Activated T-helper 17 cell treated with anti-CD3 and anti-CD28 coated beads, Interleukin-2, amount 50 U/mL, for 72 hours (primary cell): ENCODE measurements at regions not wholly inside any gene's neighbourhood (a gene's known extent, or its start where the extent isn't known, plus 50 kb on each side); places are given as distances from the start of the nearest gene placed in this dataset.
"Not testable (repeated sequence)": the region's sequence is repeated elsewhere in the genome, so short reads cannot be mapped to it uniquely, and the experiment has no call there.

ENCODE experiments used
- ATAC-seq: fragments of 150-1000 bp; cut with Tn5 transposase; replicated peaks from 2 replicates; pipeline ENCODE4 v1.10.0; 2021; ENCODE audit warnings: mild to moderate bottlenecking, moderate library complexity
- H3K27ac Mint-ChIP-seq: one replicate; pipeline ENCODE4 v1.8.0; 2022; ENCODE audit warnings: mixed read lengths
- H3K27me3 Mint-ChIP-seq: one replicate; pipeline ENCODE4 v1.8.0; 2022; ENCODE audit warnings: mixed read lengths
- H3K36me3 Mint-ChIP-seq: one replicate; pipeline ENCODE4 v1.8.0; 2022; ENCODE audit warnings: low read depth, mild to moderate bottlenecking, mixed read lengths
- H3K4me1 Mint-ChIP-seq: one replicate; pipeline ENCODE4 v1.8.0; 2022; ENCODE audit warnings: mixed read lengths
- H3K4me3 Mint-ChIP-seq: one replicate; pipeline ENCODE4 v1.8.0; 2022; ENCODE audit warnings: mild to moderate bottlenecking, mixed read lengths
- H3K9me3 Mint-ChIP-seq: one replicate; pipeline ENCODE4 v1.8.0; 2022; ENCODE audit warnings: mixed read lengths

GRCh38 chr12:19772776-19773175 lies 333.5 kb downstream of the AEBP2 start:
- Mint-ChIP-seq H3K36me3 (no peaks in the 10 kb centered on the region), H3K27ac (no peak overlapping the region), H3K4me3 (no peak overlapping the region), H3K27me3 (no peaks in the 10 kb centered on the region), H3K4me1 (no peaks in the 10 kb centered on the region), H3K9me3 (no peaks in the 10 kb centered on the region)
- no peak for ATAC-seq

- no peak overlapping the region for H3K27ac Mint-ChIP-seq
- H3K9me3 Mint-ChIP-seq, result no peaks in the 10 kb centered on the region
- no peak for ATAC-seq
- no peaks in the 10 kb centered on the region for H3K27me3 Mint-ChIP-seq
- no peaks in the 10 kb centered on the region for H3K36me3 Mint-ChIP-seq
- H3K4me1 Mint-ChIP-seq, result no peaks in the 10 kb centered on the region
- H3K4me3 Mint-ChIP-seq, result no peak overlapping the region
These were observed 335.9 kb downstream of the AEBP2 start for GRCh38 chr12:19775241-19775640.

- not testable (repeated sequence) for H3K36me3 Mint-ChIP-seq, H3K4me3 Mint-ChIP-seq, H3K4me1 Mint-ChIP-seq, H3K9me3 Mint-ChIP-seq, H3K27me3 Mint-ChIP-seq, ATAC-seq, H3K27ac Mint-ChIP-seq
These were observed 336.7 kb downstream of the AEBP2 start for GRCh38 chr12:19775976-19776375.

GRCh38 chr12:19778172-19778571 lies 338.9 kb downstream of the AEBP2 start:
- H3K27ac Mint-ChIP-seq, result no peak overlapping the region
- peaks cover 9% of the 10 kb centered on the region for H3K27me3 Mint-ChIP-seq
- ATAC-seq, result no peak
- no peaks in the 10 kb centered on the region for H3K36me3 Mint-ChIP-seq
- H3K9me3 Mint-ChIP-seq, result no peaks in the 10 kb centered on the region
- no peaks in the 10 kb centered on the region for H3K4me1 Mint-ChIP-seq
- H3K4me3 Mint-ChIP-seq, result no peak overlapping the region

GRCh38 chr12:19778797-19779196 lies 339.5 kb downstream of the AEBP2 start:
- Mint-ChIP-seq H3K4me3 (no peak overlapping the region), H3K27me3 (peaks cover 9% of the 10 kb centered on the region), H3K27ac (no peak overlapping the region), H3K4me1 (no peaks in the 10 kb centered on the region), H3K9me3 (no peaks in the 10 kb centered on the region), H3K36me3 (no peaks in the 10 kb centered on the region)
- ATAC-seq, result no peak

GRCh38 chr12:19779395-19780056 lies 340.2 kb downstream of the AEBP2 start:
- Mint-ChIP-seq H3K36me3 (no peaks in the 10 kb centered on the region), H3K4me3 (no peak overlapping the region), H3K27me3 (peaks cover 9% of the 10 kb centered on the region), H3K9me3 (no peaks in the 10 kb centered on the region), H3K4me1 (no peaks in the 10 kb centered on the region), H3K27ac (no peak overlapping the region)
- peak; percentile 6 for ATAC-seq

GRCh38 chr12:19780460-19780859 lies 341.2 kb downstream of the AEBP2 start:
- ATAC-seq, result no peak
- Mint-ChIP-seq H3K36me3 (no peaks in the 10 kb centered on the region), H3K4me3 (no peak overlapping the region), H3K27me3 (peaks cover 9% of the 10 kb centered on the region), H3K9me3 (no peaks in the 10 kb centered on the region), H3K27ac (no peak overlapping the region), H3K4me1 (no peaks in the 10 kb centered on the region)

- Mint-ChIP-seq H3K4me1 (no peaks in the 10 kb centered on the region), H3K27ac (no peak overlapping the region), H3K4me3 (no peak overlapping the region), H3K36me3 (no peaks in the 10 kb centered on the region), H3K27me3 (peaks cover 9% of the 10 kb centered on the region), H3K9me3 (no peaks in the 10 kb centered on the region)
- ATAC-seq, result no peak
These were observed 344.5 kb downstream of the AEBP2 start for GRCh38 chr12:19783547-19784444.

GRCh38 chr12:19792028-19792427 lies 352.7 kb downstream of the AEBP2 start:
- Mint-ChIP-seq H3K27me3 (no peaks in the 10 kb centered on the region), H3K27ac (no peak overlapping the region), H3K4me1 (peaks cover 7% of the 10 kb centered on the region), H3K4me3 (peak overlapping the region; percentile 61), H3K36me3 (no peaks in the 10 kb centered on the region), H3K9me3 (no peaks in the 10 kb centered on the region)
- peak; percentile 40 for ATAC-seq

GRCh38 chr12:19794116-19794515 lies 354.8 kb downstream of the AEBP2 start:
- no peak overlapping the region for H3K27ac Mint-ChIP-seq
- no peaks in the 10 kb centered on the region for H3K36me3 Mint-ChIP-seq

GRCh38 chr12:19799216-19799615 lies 359.9 kb downstream of the AEBP2 start:
- Mint-ChIP-seq H3K4me3 (peak overlapping the region; percentile 43), H3K27ac (peak overlapping the region; percentile 86), H3K4me1 (peaks cover 6% of the 10 kb centered on the region), H3K27me3 (no peaks in the 10 kb centered on the region), H3K36me3 (no peaks in the 10 kb centered on the region), H3K9me3 (no peaks in the 10 kb centered on the region)
- peak; percentile 48 for ATAC-seq

More at GRCh38 chr12:19794116-19794515, 354.8 kb downstream of the AEBP2 start:
- Mint-ChIP-seq H3K4me1 (peaks cover 7% of the 10 kb centered on the region), H3K4me3 (no peak overlapping the region), H3K9me3 (no peaks in the 10 kb centered on the region), H3K27me3 (no peaks in the 10 kb centered on the region)
- no peak for ATAC-seq

- H3K4me1 Mint-ChIP-seq, result peaks cover 6% of the 10 kb centered on the region
- H3K27ac Mint-ChIP-seq, result peak overlapping the region; percentile 86
- ATAC-seq, result peak; percentile 18
- peak overlapping the region; percentile 43 for H3K4me3 Mint-ChIP-seq
- H3K9me3 Mint-ChIP-seq, result no peaks in the 10 kb centered on the region
- H3K27me3 Mint-ChIP-seq, result no peaks in the 10 kb centered on the region
- no peaks in the 10 kb centered on the region for H3K36me3 Mint-ChIP-seq
These were observed 360.8 kb downstream of the AEBP2 start for GRCh38 chr12:19799895-19800602.

- Mint-ChIP-seq H3K27me3 (no peaks in the 10 kb centered on the region), H3K9me3 (no peaks in the 10 kb centered on the region), H3K4me3 (peak overlapping the region; percentile 19), H3K36me3 (no peaks in the 10 kb centered on the region), H3K4me1 (peaks cover 6% of the 10 kb centered on the region), H3K27ac (peak overlapping the region; percentile 86)
- ATAC-seq, result peak; percentile 90
These were observed 361.6 kb downstream of the AEBP2 start for GRCh38 chr12:19800884-19801283.

GRCh38 chr12:19801941-19802340 lies 362.6 kb downstream of the AEBP2 start:
- H3K27ac Mint-ChIP-seq, result no peak overlapping the region
- no peaks in the 10 kb centered on the region for H3K9me3 Mint-ChIP-seq
- peaks cover 6% of the 10 kb centered on the region for H3K4me1 Mint-ChIP-seq
- ATAC-seq, result no peak
- no peaks in the 10 kb centered on the region for H3K36me3 Mint-ChIP-seq
- no peak overlapping the region for H3K4me3 Mint-ChIP-seq
- no peaks in the 10 kb centered on the region for H3K27me3 Mint-ChIP-seq
